GM19467 (cell line): ENCODE measurements at regions not wholly inside any gene's neighbourhood (a gene's known extent, or its start where the extent isn't known, plus 50 kb on each side); places are given as distances from the start of the nearest gene placed in this dataset.

Source experiments
- ATAC-seq: cut with Tn5 transposase; IDR thresholded peaks from one replicate; pipeline ENCODE4 v1.9.1; 2021; ENCODE audit warnings: mild to moderate bottlenecking, moderate library complexity; ENCODE audit not compliant: unreplicated experiment

GRCh38 chr10:2870654-2871053 is 196.7 kb upstream of the PFKP start:
- no peak for ATAC-seq

DNA sequence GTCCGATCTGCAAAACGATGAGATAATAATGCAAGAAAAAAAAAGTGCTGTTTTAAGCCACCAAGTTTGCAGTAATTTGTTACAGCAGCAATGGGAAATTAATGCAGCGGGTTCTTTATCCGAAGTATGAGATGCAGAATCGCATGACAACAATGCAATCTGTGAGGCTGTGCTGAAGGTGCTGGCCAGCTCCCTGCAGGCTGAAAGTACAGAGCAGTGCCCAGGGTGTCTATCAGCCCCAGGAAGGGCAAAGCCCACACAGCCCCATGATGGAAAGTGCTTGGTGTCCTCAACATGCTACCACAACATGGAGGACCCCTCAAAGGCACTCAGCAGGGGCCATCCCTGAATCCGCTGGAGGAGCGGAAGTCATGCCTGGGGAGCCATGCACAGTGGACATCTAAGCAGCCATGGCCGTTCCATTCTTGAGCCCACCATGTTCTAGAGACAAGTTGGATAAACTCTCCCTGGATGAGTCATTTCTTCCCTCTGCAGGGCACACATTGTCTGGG is 199.5 kb upstream of the PFKP start:
- no peak for ATAC-seq

- ATAC-seq: no peak
These were observed 200.8 kb upstream of the PFKP start for GRCh38 chr10:2866569-2866968.

DNA sequence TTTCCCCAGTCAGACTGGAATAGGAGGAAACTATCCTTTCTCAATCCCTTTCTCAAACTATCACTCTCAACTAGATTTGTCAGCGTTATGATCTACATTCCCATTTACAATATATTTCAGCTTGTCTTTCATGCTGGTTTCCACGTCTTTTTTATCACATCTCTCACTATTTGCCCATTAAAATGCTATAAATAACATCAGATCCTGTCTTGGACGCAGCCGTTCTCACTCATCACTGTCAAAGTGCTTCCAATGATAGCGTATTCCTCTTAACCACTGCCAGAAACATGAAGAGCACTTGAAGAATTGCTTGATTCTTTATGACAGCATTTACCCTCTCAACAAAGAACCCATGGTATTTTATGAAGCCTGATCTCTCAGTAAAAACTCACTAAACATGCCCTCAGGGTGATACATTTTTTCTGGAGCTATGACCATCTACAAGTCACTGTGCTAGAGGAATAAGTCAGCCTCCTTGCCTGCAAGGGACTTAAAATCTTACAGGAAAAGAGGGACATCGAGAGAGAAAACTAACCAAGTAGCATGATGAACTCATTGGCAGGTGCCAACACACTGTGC is 205.6 kb upstream of the PFKP start:
- no peak for ATAC-seq

GRCh38 chr10:2858452-2858851 is 208.9 kb upstream of the PFKP start:
- ATAC-seq: no peak

DNA sequence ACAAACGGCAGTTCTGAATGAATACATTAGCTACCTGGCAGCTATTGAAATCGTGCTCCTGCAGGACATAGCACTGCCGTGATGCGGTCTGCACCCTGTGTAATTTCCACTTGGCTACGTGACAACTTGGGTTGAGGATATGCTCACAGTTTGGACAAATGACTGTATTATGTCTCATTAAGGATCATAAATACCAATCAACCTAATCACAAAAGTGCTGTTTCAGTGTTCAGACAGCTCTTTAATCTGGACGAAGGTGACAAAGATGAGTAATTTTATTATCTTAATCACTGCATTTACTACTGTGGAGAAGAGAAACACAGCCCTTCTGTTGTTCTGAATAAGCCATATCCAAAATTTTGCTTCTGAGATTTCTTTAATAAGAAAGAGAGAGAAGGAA is 210.8 kb upstream of the PFKP start:
- ATAC-seq: no peak

DNA sequence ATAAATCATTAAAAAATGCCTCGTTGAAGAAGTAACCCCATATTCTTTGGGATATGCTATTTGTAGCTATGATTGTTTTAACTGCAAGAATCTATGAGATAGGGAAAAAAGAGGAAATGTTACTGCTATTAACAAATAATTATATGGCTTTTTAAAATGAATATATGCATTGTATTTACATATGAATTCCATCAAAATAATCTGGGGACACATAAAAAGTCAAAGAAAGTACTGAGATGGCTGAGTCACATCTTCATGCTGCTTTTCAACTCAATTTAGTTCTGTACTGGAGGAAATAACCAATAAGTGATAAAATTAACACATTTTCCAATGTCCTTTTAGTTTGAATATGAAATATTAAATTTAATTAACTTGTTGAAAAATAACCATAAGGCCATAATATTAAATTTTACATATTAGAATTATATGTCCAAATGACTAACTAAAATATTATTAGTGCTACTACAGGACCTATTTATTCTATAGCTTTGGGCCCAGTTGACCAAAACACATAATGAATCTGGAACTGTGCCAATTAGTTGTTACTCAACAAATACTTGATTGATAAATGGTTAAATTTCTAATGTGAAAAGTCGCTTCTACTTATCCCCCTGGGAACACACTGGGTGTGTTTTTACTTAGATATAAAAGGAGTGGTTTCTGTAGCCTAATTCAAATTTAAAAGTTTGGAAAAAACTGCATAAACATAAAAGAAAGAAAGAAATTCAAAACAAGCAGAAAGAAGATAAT is 214.6 kb upstream of the PFKP start:
- ATAC-seq: no peak

- ATAC-seq: no peak
These were observed 215.8 kb upstream of the PFKP start for GRCh38 chr10:2851566-2851965.

- ATAC-seq: no peak
These were observed 217.1 kb upstream of the PFKP start for GRCh38 chr10:2850202-2850601.

- no peak for ATAC-seq
These were observed 222.4 kb upstream of the PFKP start for GRCh38 chr10:2844925-2845324.

DNA sequence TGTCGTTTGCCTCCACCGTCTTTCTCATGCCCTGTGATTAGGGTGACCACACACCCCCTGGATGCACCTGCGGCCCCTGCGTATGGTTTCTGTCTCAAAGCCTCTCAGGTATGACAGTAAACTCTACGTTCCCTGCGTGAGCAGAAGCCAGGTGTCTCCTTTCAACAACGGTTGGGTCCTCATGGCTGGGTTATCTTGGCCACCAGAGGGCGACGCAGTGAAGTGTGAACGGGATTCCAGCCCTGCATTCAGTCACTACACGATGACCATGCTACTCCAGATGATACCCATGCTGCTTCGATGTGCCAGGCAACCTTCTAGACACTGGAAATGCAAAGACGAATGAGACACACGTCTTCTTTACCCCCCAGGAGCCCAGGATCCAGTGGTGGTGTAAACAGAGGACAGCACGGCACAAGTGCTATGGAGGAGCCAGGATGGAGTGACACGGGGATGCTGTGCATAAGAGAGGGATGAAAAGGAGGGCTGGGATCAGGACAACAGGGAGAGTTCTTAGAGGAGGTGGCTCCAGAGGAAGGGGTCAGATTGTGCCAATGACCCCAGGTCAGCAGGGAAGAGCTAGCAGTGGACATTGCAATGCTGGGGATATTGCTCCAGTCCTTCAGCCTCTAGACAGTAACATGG is 228.1 kb upstream of the PFKP start:
- ATAC-seq: no peak

- ATAC-seq: no peak
These were observed 229.7 kb upstream of the PFKP start for GRCh38 chr10:2837674-2838073.

GRCh38 chr10:2836921-2837662 is 230.3 kb upstream of the PFKP start:
- no peak for ATAC-seq

DNA sequence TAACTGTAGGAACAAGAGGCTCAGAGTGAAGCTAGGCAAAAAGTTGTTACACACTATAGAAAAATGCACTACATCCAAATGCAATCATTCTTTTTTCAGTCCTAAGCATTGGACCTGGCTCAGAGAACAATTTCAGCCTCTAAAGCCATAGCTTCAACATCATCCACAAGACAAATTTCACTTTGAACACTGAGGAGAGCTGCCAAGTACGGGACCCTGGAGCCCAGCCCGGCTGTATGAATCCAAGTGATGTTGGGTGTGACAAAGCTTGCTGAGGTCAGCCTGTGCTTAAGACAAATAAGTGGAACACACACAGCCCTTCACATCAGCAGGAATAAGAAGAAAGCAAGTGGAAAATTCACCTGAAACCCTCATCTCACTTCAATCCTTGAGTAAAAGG is 233.1 kb upstream of the PFKP start:
- no peak for ATAC-seq

DNA sequence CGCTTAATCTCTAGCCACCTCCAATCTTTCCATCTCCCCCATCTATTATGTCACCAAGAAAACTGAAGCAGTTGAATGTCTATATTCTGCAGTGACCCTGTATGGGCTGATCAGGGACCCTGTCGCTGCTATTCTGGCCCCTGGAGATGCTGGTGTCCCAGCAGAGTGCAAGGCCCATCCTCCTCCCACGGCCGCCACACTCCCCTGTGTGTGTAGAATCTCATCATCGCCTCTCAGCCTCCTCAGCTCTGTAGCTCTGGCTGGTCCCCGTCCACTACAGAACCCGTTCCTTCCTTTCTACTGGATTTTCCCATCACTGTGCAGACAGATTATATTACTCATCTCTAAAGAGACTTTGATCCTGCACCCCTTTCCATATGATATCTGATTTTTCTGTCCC is 235.8 kb upstream of the PFKP start:
- no peak for ATAC-seq

GRCh38 chr10:2828741-2829140 is 238.6 kb upstream of the PFKP start:
- ATAC-seq: no peak

DNA sequence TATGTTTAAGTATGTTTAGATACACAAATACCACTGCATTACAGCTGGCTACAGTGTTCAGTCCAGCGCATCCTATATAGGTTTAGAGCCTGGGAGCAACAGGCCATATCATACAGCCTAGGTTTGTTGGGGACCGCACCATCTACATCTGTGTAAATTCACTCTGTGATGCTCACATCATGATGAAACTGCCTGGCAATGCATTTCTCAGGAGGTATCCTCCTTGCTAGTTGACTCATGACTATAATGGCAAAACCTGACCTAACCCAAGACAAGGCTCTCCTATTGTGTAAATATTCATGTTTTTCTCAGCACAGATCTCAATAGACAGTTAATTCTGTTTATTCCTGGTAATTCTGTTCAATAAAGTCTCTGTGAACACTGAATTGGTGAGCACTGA is 240.7 kb upstream of the PFKP start:
- no peak for ATAC-seq

GRCh38 chr10:2825841-2826240 is 241.5 kb upstream of the PFKP start:
- ATAC-seq: no peak

DNA sequence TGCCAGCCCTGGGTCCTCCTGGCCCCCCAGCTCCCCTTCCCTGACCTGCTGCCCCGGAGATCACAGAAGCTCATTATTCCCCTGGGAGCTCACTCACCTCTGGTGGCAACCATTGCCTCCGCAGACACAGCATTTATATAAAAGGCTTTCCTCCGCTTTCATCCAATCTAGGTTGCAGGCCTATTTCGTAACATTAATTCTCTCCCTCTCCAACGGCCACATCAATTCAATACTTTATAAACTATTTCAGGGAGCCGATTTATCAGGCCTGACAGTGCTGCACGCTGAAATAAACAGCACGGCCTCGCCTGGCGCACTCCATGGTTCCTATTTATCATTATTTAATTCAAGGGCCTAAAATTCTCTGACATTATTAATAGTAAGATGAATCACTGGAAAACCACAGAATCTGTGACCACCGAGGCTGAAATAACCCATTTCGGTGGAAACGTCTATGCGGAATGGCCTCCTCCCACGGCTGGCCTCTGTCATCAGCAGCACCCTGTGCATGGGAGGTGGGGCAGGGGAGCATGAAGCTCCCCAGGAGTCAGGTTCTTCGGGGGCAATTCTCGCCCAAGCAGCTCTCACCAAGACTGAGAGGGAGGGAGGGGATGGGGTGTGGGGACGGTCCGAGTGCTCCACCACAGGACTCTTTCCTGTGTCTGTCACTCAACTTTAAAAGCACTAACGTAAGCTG is 249.3 kb upstream of the PFKP start:
- ATAC-seq: no peak

DNA sequence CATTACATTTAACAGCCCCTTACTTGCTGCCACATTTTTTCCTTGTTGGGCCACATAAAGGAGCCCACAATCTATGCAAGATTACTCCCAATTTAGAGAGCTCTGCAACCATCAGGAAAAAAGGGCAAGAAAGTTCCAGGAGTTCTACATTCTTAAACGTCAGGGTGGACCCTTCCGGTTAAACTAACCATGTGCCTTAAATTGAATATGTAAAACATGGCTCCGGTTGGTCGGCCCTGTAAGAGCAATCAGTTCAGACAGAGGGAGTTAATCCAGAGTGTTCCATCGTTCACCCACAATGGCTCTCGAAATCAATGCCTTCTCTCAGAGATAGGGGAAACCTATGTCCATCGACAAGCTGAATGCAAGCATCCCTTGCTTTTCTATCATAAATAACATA is 253.7 kb upstream of the PFKP start:
- no peak for ATAC-seq

- ATAC-seq: no peak
These were observed 254.1 kb upstream of the PFKP start for GRCh38 chr10:2813286-2813685.
